ENCODE measurements at regions not wholly inside any gene's neighbourhood (a gene's known extent, or its start where the extent isn't known, plus 50 kb on each side); places are given as distances from the start of the nearest gene placed in this dataset.

GRCh38 chr4:3668825-3669552 lies 97.2 kb upstream of the ADRA2C start:
- TF ChIP-seq CTCF (IDR thresholded peaks at IDR 0.05; ENCODE audit: low read length) (no peak), EZH2 (optimal IDR thresholded peaks at IDR 0.05; ENCODE audit: low read depth, low read length) (no peak), EZH2phosphoT487 (IDR thresholded peaks at IDR 0.05; ENCODE audit: low read length) (no peak)
